Fibroblast of lung (primary cell): ENCODE measurements at regions not wholly inside any gene's neighbourhood (a gene's known extent, or its start where the extent isn't known, plus 50 kb on each side); places are given as distances from the start of the nearest gene placed in this dataset.

ENCODE experiments used
- DNase-seq, 2 donors: peaks; one replicate each; pipeline versions ENCODE4 v3.0.0 to v3.0.0-alpha.2; 2010; ENCODE audit warnings: low read depth in 2 of 2
- H2AFZ ChIP-seq: 2 replicates; pipeline ENCODE4 v1.5.1; 2012; ENCODE audit warnings: low read length, control low read depth, inconsistent platforms
- H3K27ac ChIP-seq: 2 replicates; pipeline ENCODE4 v1.5.1; 2011; ENCODE audit warnings: low read length, control low read depth; ENCODE audit not compliant: insufficient read depth
- H3K27me3 ChIP-seq: 2 replicates; pipeline ENCODE4 v1.5.1; 2011; ENCODE audit warnings: mild to moderate bottlenecking, low read length; ENCODE audit not compliant: control insufficient read depth, insufficient read depth
- H3K36me3 ChIP-seq: 2 replicates; pipeline ENCODE4 v1.5.1; 2011; ENCODE audit warnings: low read length; ENCODE audit not compliant: control insufficient read depth, insufficient read depth
- H3K4me1 ChIP-seq: 2 replicates; pipeline ENCODE4 v1.5.1; 2011; ENCODE audit warnings: low read length; ENCODE audit not compliant: control insufficient read depth, insufficient read depth; ENCODE audit errors: extremely low read depth
- H3K4me2 ChIP-seq: 2 replicates; pipeline ENCODE4 v1.5.1; 2011; ENCODE audit warnings: low read length, control low read depth; ENCODE audit not compliant: insufficient read depth; ENCODE audit errors: extremely low read depth
- H3K4me3 ChIP-seq, 4 experiments: fragments of 200-600 bp in 1 of 4; sonication (generic) in 1 of 4; replicated peaks in 1 of 4; 2 replicates each; pipeline ENCODE4 v1.5.1; 2011 to 2016; ENCODE audit warnings: low read length in 4 of 4, low read depth in 3 of 4, mild to moderate bottlenecking in 3 of 4, control low read depth in 2 of 4, inconsistent platforms in 1 of 4, mixed read lengths in 1 of 4; ENCODE audit not compliant: insufficient read depth in 1 of 4; ENCODE audit errors: control extremely low read depth in 1 of 4
- H3K79me2 ChIP-seq: 2 replicates; pipeline ENCODE4 v1.5.1; 2012; ENCODE audit warnings: mild to moderate bottlenecking, low read length, inconsistent platforms; ENCODE audit not compliant: control insufficient read depth, insufficient read depth
- H3K9ac ChIP-seq: 2 replicates; pipeline ENCODE4 v1.5.1; 2011; ENCODE audit warnings: mild to moderate bottlenecking, low read length, control low read depth; ENCODE audit not compliant: insufficient read depth
- H3K9me3 ChIP-seq: 2 replicates; pipeline ENCODE4 v1.5.1; 2012; ENCODE audit warnings: low read depth, low read length; ENCODE audit not compliant: control insufficient read depth, insufficient read depth
- H4K20me1 ChIP-seq: 2 replicates; pipeline ENCODE4 v1.5.1; 2011; ENCODE audit warnings: low read length; ENCODE audit not compliant: control insufficient read depth, insufficient read depth; ENCODE audit errors: extremely low read depth
- CTCF ChIP-seq, 2 donors: IDR thresholded peaks in 1 of 2; conservative IDR thresholded peaks in 1 of 2; 1 replicate in 1 of 2; 2 replicates in 1 of 2; pipeline ENCODE4 v1.5.1; 2011 to 2012; ENCODE audit warnings: low read length in 2 of 2, control low read depth in 1 of 2, inconsistent platforms in 1 of 2, low read depth in 1 of 2, mild to moderate bottlenecking in 1 of 2
- EZH2 ChIP-seq: IDR thresholded peaks from 2 replicates; pipeline ENCODE4 v1.5.1; 2012; ENCODE audit warnings: low read length, control low read depth, mild to moderate bottlenecking; ENCODE audit errors: missing control alignments

GRCh38 chr5:96121364-96121763, 159.7 kb upstream of the ELL2 start:
- peak in 1 of 2 donors; percentile 21 for DNase-seq
- TF ChIP-seq CTCF (conservative IDR thresholded peaks at IDR 0.05 in 1 of 2, IDR thresholded peaks at IDR 0.05 in 1 of 2; ENCODE audit: low read depth in 1 of 2, low read length in 2 of 2) (no peak), EZH2 (no peak)
- H3K4me2 ChIP-seq, result no peak overlapping the region
- H3K27ac ChIP-seq, result no peak overlapping the region
- no peaks in the 10 kb centered on the region for H3K9me3 ChIP-seq
- H3K27me3 ChIP-seq, result no peaks in the 10 kb centered on the region
- no peak overlapping the region for H3K9ac ChIP-seq
- no peak overlapping the region for H2AFZ ChIP-seq
- H3K36me3 ChIP-seq, result no peaks in the 10 kb centered on the region
- peaks cover 3% of the 10 kb centered on the region for H3K4me1 ChIP-seq
- H4K20me1 ChIP-seq, result no peaks in the 10 kb centered on the region
- no peak overlapping the region for H3K4me3 ChIP-seq
- no peaks in the 10 kb centered on the region for H3K79me2 ChIP-seq

- H3K9me3 ChIP-seq, result no peaks in the 10 kb centered on the region
- DNase-seq, result no peak
- H3K79me2 ChIP-seq, result no peaks in the 10 kb centered on the region
- no peak overlapping the region for H3K27ac ChIP-seq
- H3K4me3 ChIP-seq, result no peak overlapping the region
- H3K4me2 ChIP-seq, result no peak overlapping the region
- H2AFZ ChIP-seq, result no peak overlapping the region
- TF ChIP-seq EZH2 (no peak), CTCF (conservative IDR thresholded peaks at IDR 0.05 in 1 of 2, IDR thresholded peaks at IDR 0.05 in 1 of 2; ENCODE audit: low read depth in 1 of 2, low read length in 2 of 2) (no peak)
- H3K4me1 ChIP-seq, result peaks cover 3% of the 10 kb centered on the region
- no peaks in the 10 kb centered on the region for H3K36me3 ChIP-seq
- H3K9ac ChIP-seq, result no peak overlapping the region
- H3K27me3 ChIP-seq, result no peaks in the 10 kb centered on the region
- no peaks in the 10 kb centered on the region for H4K20me1 ChIP-seq
Measured at GRCh38 chr5:96120120-96120519, 158.5 kb upstream of the ELL2 start.

- H3K27me3 ChIP-seq, result no peaks in the 10 kb centered on the region
- no peak for TF ChIP-seq CTCF (conservative IDR thresholded peaks at IDR 0.05 in 1 of 2, IDR thresholded peaks at IDR 0.05 in 1 of 2; ENCODE audit: low read depth in 1 of 2, low read length in 2 of 2)
- no peak for TF ChIP-seq EZH2
- H3K79me2 ChIP-seq, result no peaks in the 10 kb centered on the region
- H3K9ac ChIP-seq, result no peak overlapping the region
- H4K20me1 ChIP-seq, result no peaks in the 10 kb centered on the region
- no peaks in the 10 kb centered on the region for H3K36me3 ChIP-seq
- peak in 1 of 2 donors; percentile 56 for DNase-seq
- no peaks in the 10 kb centered on the region for H3K9me3 ChIP-seq
- no peak overlapping the region for H2AFZ ChIP-seq
- peak overlapping the region; percentile 28 for H3K4me2 ChIP-seq
- H3K27ac ChIP-seq, result peak overlapping the region; percentile 24
- H3K4me1 ChIP-seq, result peaks cover 3% of the 10 kb centered on the region
- no peak overlapping the region for H3K4me3 ChIP-seq
Measured at GRCh38 chr5:96117771-96118651, 156.4 kb upstream of the ELL2 start.
